ENCODE measurements at regions not wholly inside any gene's neighbourhood (a gene's known extent, or its start where the extent isn't known, plus 50 kb on each side); places are given as distances from the start of the nearest gene placed in this dataset.

- no peak for ATAC-seq
- DNase-seq: no peak
- H3K9me3 ChIP-seq: no peaks in the 10 kb centered on the region
- FAIRE-seq: no peak
- intact Hi-C loops (cut with DNase I): no loop called here
- WGBS, 2 donors: 71 to 75% methylated on average over 3 of the region's 3 CpGs
- no peaks in the 10 kb centered on the region for H3K27me3 ChIP-seq
- H3K4me3 ChIP-seq: no peak overlapping the region
- H3K27ac ChIP-seq: no peak overlapping the region
- peaks cover 0 to 4% (median 0%) of the 10 kb centered on the region in 3 donors for H3K4me1 ChIP-seq
- no peak for TF ChIP-seq CTCF (IDR thresholded peaks at IDR 0.05)
- no peaks in the 10 kb centered on the region for H3K36me3 ChIP-seq
Observed at GRCh38 chr10:35946556-35946955, 304.5 kb upstream of the FZD8 start.

GRCh38 chr10:35942057-35942456, 300.0 kb upstream of the FZD8 start:
- WGBS, 2 donors: 69 to 83% methylated on average over 3 of the region's 3 CpGs
- Histone ChIP-seq H3K4me3 (no peak overlapping the region), H3K27me3 (no peaks in the 10 kb centered on the region), H3K27ac (no peak overlapping the region), H3K36me3 (no peaks in the 10 kb centered on the region), H3K9me3 (no peaks in the 10 kb centered on the region), H3K4me1 (peaks cover 0 to 9% (median 0%) of the 10 kb centered on the region in 3 donors)
- intact Hi-C loops (cut with DNase I): no loop called here
- peak in 2 of 4 donors; percentile 35 to 40 for ATAC-seq
- TF ChIP-seq CTCF (IDR thresholded peaks at IDR 0.05): no peak
- no peak for DNase-seq
- FAIRE-seq: no peak

- Histone ChIP-seq H3K9me3 (no peaks in the 10 kb centered on the region), H3K4me1 (peaks cover 0 to 9% (median 0%) of the 10 kb centered on the region in 3 donors), H3K27me3 (no peaks in the 10 kb centered on the region), H3K4me3 (no peak overlapping the region), H3K27ac (no peak overlapping the region), H3K36me3 (no peaks in the 10 kb centered on the region)
- ATAC-seq: peak in 1 of 4 donors; percentile 38
- DNase-seq: no peak
- intact Hi-C loops (cut with DNase I): no loop called here
- peak; percentile 17 for FAIRE-seq
- 57 to 70% methylated on average over 14 of the region's 14 CpGs for WGBS, 2 donors
- no peak for TF ChIP-seq CTCF (IDR thresholded peaks at IDR 0.05)
Observed at GRCh38 chr10:35940141-35941041, 298.3 kb upstream of the FZD8 start.

GRCh38 chr10:35938160-35938559, 296.1 kb upstream of the FZD8 start:
- ATAC-seq (no peak), FAIRE-seq (no peak), DNase-seq (no peak)
- H3K9me3 ChIP-seq: no peaks in the 10 kb centered on the region
- H3K27ac ChIP-seq: no peak overlapping the region
- no peak overlapping the region for H3K4me3 ChIP-seq
- WGBS, 2 donors: 90 to 92% methylated on average over 5 of the region's 5 CpGs
- peaks cover 0 to 9% (median 4%) of the 10 kb centered on the region in 3 donors for H3K4me1 ChIP-seq
- no peak for TF ChIP-seq CTCF (IDR thresholded peaks at IDR 0.05)
- intact Hi-C loops (cut with DNase I): no loop called here
- no peaks in the 10 kb centered on the region for H3K27me3 ChIP-seq
- no peaks in the 10 kb centered on the region for H3K36me3 ChIP-seq

- Histone ChIP-seq H3K4me3 (no peak overlapping the region), H3K36me3 (no peaks in the 10 kb centered on the region), H3K9me3 (no peaks in the 10 kb centered on the region), H3K4me1 (peaks cover 0 to 9% (median 4%) of the 10 kb centered on the region in 3 donors), H3K27ac (no peak overlapping the region), H3K27me3 (no peaks in the 10 kb centered on the region)
- DNase-seq (no peak), FAIRE-seq (no peak), ATAC-seq (no peak)
- WGBS, 2 donors: 87 to 88% methylated on average over 7 of the region's 7 CpGs
- no peak for TF ChIP-seq CTCF (IDR thresholded peaks at IDR 0.05)
- intact Hi-C loops (cut with DNase I): no loop called here
Observed at GRCh38 chr10:35937546-35937945, 295.4 kb upstream of the FZD8 start.
